Right lung (tissue), 2 donors: ENCODE measurements at regions not wholly inside any gene's neighbourhood (a gene's known extent, or its start where the extent isn't known, plus 50 kb on each side); places are given as distances from the start of the nearest gene placed in this dataset.

ENCODE experiments used
- DNase-seq, 2 donors: peaks; one replicate each; pipeline ENCODE4 v3.0.0-alpha.2; 2013

GRCh38 chr16:62664566-62664965, 628.3 kb upstream of the CDH8 start:
- no peak for DNase-seq

DNA sequence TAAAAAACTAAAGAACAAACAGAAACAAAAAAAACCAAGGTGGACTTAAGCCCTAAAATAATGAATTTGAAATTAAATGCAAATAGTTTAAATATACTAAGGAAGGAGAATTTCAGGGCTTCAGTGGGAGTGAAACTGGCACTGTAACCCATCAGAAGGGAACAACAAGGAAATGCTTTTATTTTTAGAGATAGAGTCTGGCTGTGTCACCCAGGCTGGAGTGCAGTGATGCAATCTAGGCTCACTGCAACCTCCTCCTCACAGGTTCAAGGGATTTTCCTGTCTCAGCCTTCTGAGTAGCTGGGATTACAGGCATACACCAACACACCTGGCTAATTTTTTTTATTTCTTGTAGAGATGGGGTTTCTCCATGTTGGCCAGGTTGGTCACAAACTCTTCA, 625.2 kb upstream of the CDH8 start:
- DNase-seq: no peak

DNA sequence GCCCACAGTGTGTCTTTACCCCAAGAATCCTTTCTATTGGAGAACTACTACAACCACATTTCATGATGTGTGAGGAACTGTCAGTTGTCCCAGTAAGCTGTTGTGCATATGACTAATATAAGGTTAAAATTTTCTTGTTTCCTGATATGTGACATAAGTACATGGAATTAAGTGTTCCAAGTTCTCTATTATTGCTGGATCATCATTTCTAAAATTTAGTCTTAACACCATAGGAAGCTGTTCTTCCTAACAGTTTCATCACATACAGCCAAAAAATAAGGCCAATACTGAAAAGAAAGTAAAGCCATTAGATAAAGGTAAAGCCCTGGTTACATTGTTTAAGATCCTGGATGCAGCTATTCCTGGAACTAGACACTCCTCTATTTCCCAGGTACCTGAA, 620.9 kb upstream of the CDH8 start:
- no peak for DNase-seq

DNA sequence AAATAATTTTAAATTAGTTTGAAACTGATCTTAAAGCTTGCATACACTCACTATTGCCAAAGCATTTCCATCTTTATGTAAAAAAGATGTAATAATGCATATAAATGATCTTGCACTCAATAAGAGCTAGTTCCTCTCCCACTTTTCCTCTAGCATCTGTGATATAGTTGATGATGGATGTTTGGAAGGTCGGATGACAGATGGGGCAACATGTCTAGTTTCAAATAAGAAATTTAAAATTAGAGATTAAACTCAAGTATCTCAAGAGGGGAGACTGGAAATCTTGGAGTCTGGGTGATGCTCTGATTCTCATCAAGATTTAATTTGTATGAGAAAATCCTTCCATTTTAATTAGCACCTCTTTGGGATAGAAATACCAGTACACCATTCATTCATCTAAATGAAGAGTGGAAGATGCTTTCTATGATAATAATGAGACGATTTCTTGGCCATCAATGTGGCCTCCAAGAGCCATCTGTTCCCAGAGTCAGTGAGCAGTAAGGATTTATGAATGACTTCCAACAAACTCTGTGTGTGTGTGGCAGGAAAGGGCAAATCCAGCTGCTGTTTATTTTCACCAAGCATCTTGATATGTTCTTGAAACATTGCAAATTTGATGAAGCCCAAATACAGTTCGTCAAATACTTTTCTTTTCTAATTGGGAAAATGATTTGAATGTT, 616.3 kb upstream of the CDH8 start:
- no peak for DNase-seq

DNA sequence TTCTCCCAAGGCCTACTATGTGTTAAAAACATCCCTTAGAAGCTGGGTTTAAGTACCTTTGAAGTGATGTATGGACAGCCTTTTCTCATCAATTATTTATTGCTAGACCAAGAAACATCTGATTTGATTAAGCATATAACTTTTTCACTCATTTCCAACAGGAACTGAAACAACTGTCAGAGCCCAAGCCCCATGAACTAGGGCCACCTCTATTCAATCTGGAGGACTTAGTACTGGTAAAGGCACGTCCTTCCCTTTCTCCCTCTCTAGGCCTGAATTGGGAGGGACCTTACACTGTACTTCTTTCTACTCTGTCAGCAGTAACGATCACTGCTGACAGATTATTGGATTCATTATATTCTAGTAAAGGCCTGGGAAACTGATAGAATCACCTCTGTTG, 612.0 kb upstream of the CDH8 start:
- no peak for DNase-seq

DNA sequence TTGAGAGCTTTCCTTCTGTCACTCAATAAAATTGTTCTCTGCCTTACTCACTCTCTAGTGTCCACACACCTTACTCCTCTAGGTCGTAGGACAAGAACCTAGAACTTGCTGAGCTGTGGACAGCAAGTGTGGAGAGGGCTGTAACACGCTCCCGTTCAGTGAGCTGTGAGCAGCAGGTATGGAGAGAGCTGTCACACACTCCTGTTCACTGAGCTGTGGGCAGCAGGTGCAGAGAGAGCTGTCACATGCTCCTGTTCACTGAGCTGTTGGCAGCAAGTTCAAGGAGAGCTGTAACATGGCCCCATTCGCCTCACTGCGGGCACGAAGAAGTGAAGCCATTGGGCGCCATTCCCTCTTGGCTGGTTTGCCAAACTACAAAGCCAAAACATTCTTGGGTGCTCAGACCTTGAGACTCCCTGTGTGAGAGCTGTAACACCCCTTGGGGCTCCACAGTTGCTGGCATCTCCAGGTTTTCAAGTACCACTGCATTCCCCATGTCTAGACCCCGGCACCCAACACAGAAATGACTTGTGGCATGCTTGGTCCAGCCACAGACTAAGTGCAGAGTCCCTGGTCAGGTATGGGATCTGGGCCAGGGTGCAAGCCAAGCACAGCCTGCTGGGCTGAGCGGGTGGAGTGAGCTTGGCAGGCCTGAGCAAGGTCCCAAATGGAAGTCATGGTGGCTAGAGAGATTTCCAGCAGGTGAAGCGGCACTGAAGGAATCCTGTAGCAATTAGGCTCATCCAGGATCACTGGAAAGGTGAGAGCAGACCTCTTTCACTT, 608.0 kb upstream of the CDH8 start:
- no peak for DNase-seq

DNA sequence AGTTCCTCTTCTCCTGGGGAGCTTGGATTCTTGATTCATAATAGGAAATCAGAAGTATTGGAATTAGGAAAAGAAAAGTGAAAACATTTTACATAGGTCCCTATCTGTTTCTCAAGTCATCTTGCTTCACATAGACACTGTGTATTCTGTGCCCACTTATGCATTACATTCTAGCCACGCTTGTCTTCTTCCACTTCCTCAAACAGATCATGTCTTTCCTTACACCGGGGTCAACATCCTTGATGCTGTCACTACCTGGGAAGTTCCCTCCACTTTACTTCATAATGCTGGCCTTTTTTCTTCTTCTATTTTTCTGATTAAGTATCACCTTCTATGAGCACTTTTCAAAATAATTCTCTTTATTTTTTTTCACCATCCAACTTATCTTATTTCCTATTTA, 606.4 kb upstream of the CDH8 start:
- no peak for DNase-seq

DNA sequence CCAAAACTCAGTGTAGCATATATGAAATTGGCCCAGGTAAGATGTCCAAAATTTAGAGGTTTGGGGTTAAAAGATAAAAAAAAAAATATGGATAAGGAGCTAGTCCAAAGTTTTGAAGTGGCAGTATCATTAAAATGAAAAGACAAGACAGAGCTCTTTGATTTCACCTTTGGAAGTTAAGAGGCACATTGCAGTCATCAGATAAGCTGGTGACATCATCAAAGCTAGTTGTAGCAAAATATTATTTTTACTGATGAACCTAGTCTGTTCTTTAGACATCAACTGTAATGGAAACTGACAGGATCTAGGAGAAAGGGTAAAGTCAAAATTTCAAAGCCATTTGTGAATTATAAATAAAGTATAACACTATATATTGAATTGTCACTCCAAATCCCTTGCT, 603.7 kb upstream of the CDH8 start:
- no peak for DNase-seq

DNA sequence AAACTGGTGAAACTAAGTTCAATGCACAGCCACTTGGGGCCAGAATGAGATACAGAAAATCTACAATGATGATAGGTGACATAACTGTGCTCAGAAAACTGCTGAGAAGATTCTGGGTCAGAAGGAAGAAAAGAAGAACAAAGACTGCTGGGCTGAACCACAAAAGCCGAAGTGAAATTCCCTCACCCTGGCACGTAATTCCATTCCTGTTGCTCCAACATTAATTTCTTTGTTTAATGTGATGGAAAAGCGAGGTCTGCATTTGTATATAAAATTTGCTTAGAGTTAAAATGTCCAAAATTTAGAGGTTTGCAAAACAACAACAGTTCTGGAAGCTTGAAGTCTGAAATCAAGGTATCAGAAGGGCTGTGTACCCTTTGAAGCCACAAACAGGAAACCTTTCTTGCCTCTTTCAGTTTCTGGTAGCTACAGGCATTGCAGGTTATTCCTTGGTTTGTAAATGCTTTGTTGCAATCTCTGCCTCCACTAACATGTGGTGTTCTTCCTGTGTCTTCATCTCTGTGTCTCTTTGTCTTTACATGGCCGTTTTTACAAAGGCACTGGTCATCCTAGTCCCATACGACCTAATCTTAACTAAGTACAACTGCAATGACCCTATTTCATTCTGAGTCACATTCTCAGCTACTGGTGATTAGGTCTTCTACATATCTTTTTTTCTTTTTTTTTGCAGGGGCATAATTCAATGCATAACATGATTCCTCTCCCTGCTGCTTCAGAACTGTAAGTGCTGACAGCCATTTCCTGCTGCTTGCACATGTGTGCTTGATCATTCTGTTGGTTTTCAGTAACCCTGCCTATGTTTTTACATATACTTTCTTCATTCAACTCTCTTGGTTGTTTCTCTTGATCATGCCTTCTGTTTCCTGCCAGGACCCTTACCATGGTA, 603.0 kb upstream of the CDH8 start:
- DNase-seq: no peak

GRCh38 chr16:62638324-62638911, 602.2 kb upstream of the CDH8 start:
- DNase-seq: no peak

- DNase-seq: no peak
These were observed 589.1 kb upstream of the CDH8 start for GRCh38 chr16:62625326-62625725.

GRCh38 chr16:62620275-62620674, 584.0 kb upstream of the CDH8 start:
- no peak for DNase-seq

DNA sequence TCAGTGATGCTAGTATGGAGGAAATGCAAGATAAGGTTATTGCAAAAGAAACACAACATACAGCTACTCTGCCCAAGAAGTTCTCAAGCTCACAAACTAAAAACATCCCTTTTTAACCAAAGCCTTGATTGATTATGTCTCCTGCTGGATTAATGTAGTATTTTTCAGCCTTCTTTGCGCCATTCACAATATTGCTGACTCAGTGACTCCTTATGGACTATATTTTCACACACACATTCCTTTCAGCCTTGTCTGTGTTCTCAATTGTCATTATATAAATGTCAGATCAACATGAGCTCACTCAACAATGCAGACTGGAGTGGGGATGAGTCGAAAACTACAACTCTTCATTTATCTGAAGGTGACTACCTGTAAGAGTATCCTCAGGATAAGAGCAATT, 579.3 kb upstream of the CDH8 start:
- DNase-seq: no peak

- no peak for DNase-seq
These were observed 574.1 kb upstream of the CDH8 start for GRCh38 chr16:62610291-62610690.

DNA sequence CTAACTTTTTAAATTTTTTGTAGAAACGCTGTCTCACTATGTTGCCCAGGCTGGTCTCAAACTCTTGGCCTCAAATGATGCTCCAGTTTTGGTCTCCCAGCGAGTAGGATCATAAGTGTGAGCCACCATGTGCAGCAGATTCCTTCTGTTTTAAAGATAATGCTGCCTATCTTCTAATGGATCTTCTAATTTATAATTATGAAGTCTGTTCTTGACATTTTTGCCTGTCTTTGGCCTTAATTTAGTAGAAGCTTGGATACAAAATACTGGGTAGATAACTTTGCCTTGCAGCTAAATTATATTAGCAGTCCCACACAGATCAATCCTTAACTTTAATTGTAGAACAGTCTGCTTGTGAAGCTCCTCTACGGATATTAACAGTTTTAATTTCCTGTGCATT, 566.6 kb upstream of the CDH8 start:
- no peak for DNase-seq

DNA sequence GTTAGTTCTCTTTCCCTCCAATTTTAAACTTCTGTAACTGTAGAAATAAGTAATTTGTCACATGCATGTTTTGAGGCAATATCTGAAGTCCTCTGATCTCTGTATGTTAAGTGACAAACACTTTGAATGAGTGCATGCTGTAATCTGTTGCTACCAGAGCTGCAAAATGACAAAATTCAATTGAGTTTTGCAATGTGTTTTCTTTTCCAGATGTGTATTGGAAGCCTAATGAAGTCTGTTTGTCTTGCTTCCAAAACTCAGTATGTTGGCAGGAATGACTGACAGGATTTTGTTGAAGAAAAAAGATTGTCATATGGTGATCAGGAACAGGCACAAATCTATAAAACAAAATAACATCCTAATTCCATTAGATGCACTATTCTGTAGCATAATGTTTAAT, 561.6 kb upstream of the CDH8 start:
- no peak for DNase-seq

DNA sequence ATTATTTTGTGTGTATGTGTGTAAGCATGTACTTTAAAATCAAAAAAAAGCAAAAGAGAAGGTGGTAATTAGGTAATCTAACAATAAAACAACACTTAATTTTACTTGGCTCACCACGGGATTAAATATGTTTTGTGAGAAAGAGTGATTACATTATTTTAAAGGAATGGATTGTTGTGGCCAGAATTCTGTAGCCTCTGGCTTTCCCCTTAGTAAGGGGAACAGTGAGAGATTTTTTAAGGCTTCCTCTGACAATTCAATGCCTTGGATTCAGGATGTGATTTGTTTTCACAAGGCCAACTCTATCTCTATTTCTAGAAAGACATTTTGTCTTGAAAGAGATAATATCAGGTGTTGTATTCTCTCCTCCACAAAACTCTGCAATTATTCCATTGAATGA, 560.3 kb upstream of the CDH8 start:
- no peak for DNase-seq

DNA sequence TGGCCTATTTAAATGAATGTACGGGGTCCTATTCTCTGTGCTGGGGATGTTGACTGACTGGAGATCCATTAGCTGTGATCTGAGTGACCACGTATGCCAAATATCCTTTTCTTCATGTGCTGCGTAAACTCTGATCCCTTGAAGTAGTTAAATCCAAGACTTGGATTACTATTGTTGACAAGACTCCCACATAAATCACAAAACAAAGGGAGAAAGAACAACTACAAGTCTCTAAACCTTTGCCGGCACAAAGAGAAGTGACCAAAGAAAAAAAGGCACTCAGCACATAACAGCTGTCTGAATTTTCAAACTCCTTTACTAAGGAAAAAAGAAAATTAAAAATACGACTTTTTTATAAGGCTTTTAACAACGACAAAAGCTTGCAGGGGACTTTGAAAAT, 559.9 kb upstream of the CDH8 start:
- DNase-seq: no peak

GRCh38 chr16:62586128-62586862, 550.1 kb upstream of the CDH8 start:
- no peak for DNase-seq

DNA sequence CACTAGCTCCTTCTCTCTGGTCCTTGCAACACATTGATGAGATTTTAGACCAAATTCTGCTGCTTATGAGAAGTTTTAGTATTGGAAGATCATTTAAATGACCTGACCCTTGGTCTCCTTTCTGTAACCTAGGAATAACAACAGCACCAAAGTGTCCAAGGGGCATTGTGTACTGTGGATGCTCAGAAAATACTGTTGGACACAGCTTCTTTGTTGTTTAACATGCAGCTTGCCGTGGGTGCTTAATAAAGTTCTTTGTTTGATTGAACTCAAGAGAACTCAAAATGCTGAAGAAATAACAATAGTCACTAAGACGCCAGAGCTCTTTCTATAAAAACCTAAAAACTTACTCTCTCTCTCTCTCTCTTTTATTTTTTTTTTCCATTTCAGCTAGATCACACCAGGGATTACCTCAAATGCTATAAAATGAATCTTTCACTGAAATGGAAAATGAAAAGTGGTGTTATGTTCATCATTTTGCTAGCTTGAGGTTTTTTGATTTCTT, 548.9 kb upstream of the CDH8 start:
- no peak for DNase-seq

GRCh38 chr16:62583414-62583813, 547.2 kb upstream of the CDH8 start:
- no peak for DNase-seq
